Cardiac fibroblast (primary cell): ENCODE measurements at regions not wholly inside any gene's neighbourhood (a gene's known extent, or its start where the extent isn't known, plus 50 kb on each side); places are given as distances from the start of the nearest gene placed in this dataset.

ENCODE experiments used
- DNase-seq, 2 donors: peaks; one replicate each; pipeline versions ENCODE4 v3.0.0 to v3.0.0-alpha.2; 2010; ENCODE audit warnings: low read depth in 2 of 2
- H3K4me3 ChIP-seq, 2 donors: replicated peaks in 1 of 2; 1 replicate in 1 of 2; 2 replicates in 1 of 2; pipeline ENCODE4 v1.5.1; 2011; ENCODE audit warnings: low read depth in 2 of 2, low read length in 2 of 2, mild to moderate bottlenecking in 2 of 2, moderate library complexity in 1 of 2
- CTCF ChIP-seq: IDR thresholded peaks from one replicate; pipeline ENCODE4 v1.5.1; 2011; ENCODE audit warnings: low read depth, mild to moderate bottlenecking, low read length, inconsistent platforms

DNA sequence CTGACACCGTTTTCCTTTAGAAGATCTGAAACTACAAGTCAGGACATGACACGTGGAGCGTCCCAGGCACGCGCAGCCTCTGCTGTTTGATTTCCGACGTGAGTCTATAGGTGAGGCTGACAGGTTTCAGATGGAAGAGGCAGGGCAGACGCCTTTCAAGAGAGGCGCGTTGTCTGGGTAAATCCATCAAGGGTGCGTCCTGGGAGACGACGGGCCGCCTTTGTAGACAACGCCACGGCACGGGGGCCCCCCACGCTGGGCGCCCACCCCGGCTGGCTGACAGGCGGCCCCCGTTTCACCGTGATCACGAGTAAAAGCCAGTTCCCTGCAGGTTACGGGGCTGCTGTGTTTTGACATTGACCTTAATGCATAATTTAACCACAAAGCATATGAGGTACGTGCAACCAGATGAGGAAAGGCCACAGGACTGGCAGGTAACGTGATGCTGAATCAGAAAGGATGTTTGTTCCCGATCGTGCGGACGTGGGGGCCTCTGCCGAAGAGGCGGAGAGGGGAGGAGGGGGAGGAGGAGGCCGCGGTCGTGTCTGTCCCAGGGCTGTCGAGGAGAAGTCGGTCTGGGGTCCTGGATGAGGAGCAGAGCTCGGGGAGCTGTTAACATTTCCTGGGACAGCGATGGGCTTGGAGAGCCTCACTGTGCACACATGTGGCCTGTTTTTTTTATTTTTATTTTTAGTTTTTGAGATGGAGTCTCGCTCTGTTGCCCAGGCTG, 51.1 kb upstream of the PPP2R3B start:
- TF ChIP-seq CTCF, result no peak
- DNase-seq, result no peak
- H3K4me3 ChIP-seq, result no peak overlapping the region

DNA sequence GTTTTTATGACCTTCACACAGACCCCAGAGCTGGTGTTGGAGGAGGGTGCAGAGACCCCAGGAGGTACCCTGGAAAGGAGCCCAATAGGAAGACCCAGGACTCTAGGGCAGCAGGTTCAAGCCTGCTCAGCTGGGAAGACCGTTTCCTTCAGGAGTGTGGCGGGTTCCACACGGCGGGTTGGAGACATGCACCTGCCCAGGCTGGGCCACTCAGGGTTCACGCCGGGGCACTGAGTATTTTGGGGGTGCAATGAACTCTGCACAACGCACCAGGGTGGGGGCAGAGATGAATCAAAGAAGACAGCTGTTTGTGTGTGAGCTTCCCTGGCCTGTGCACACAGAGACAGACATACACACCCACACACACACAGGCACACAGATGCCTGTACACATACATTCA, 52.5 kb upstream of the PPP2R3B start:
- no peak overlapping the region for H3K4me3 ChIP-seq
- DNase-seq, result no peak
- TF ChIP-seq CTCF, result no peak

DNA sequence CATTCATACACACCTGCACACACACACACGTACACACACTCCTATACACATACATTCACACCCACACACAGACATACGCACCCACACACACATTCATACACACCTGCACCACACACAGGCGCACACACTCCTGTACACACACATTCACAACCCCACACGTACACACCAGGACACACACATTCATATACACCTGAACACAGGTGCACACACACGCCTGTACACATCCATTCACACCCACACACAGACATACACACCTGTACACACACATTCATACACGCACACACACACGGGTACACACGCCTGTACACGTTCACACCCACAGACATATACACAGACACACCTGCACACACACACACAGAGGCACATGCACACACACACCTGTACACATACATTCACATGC, 53.0 kb upstream of the PPP2R3B start:
- no peak overlapping the region for H3K4me3 ChIP-seq
- no peak for DNase-seq
- no peak for TF ChIP-seq CTCF

DNA sequence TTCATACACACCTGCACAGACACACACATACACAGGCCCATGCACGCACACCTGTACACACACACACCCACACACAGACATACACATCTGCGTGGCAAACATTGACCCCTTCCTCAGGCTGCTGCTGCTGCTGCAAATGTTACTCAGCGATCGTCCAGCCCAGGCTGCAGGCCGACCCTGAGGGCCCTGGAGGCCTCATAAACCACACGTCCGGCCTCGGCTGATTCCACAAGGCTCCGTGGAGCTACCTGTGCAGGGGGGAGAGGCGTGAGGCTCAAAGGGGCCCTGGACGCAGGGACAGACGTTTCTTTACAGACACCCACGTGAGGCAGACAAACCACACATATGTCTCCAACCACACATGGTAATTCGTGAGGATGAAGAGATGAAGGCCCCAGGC, 53.9 kb upstream of the PPP2R3B start:
- no peak overlapping the region for H3K4me3 ChIP-seq
- no peak for TF ChIP-seq CTCF
- no peak for DNase-seq

DNA sequence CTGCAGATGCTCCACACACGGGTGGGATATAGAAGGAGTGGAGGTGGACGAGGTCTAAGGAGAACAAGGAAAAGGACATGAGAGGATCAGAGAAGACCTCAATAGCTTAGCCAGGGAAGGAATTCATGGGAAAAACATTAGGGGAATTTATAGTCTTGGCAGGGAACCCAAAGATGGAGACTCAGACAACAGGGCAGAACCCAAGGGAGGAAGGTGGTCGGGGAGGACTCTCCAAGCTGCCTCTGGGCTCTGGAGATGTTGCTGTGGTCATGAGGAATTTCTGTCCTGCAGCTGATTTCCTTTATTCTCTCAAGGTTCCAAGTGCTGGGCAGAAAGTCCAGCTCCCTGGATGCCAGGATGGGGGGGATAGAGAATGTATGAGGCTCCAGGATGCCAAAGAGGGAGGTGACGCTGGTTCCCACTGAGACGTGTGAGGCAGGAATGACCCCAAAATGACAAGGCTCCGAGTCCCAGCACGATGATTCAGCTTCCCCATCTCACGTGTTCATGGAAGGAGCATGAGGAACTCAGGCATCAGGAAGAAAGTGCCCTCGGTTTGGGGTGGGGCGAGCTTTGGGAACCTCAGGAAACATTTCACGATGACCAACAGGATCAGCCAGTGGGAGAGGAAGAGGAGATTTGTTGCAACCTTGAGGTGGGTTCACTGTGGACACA, 57.0 kb upstream of the PPP2R3B start:
- DNase-seq, result no peak
- TF ChIP-seq CTCF, result no peak
- no peak overlapping the region for H3K4me3 ChIP-seq

DNA sequence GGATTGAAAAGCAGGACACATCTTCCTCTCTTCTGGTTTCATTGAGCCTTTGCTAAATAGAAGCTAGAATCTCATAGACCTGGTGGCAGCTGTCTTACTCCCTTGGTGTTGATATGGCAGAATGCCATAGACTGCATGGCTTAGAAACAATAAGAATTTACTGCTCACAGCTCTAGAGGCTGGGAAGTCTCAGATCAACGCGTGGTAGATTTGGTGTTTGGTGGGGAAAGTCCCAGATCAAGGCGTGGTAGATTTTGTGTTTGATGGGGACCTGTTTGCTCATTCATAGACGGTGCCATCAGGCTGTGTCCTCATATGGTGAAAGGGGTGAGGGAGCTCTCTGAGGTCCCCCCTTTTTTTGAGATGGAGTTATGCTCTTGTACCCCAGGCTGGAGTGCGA, 57.6 kb upstream of the PPP2R3B start:
- DNase-seq, result no peak
- no peak for TF ChIP-seq CTCF
- H3K4me3 ChIP-seq, result no peak overlapping the region
